ENCODE measurements at regions not wholly inside any gene's neighbourhood (a gene's known extent, or its start where the extent isn't known, plus 50 kb on each side); places are given as distances from the start of the nearest gene placed in this dataset.

GRCh38 chr21:18951271-18952038, 547.9 kb upstream of the TMPRSS15 start:
- no peak for DNase-seq (ENCODE audit: low read depth in 2 of 2)

GRCh38 chr21:18954441-18954844, 550.9 kb upstream of the TMPRSS15 start:
- no peak for DNase-seq (ENCODE audit: low read depth in 2 of 2)

- no peak for DNase-seq (ENCODE audit: low read depth in 2 of 2)
These were observed 556.2 kb upstream of the TMPRSS15 start for GRCh38 chr21:18959817-18960216.

- no peak for DNase-seq (ENCODE audit: low read depth in 2 of 2)
These were observed 556.7 kb upstream of the TMPRSS15 start for GRCh38 chr21:18960306-18960705.

- no peak for DNase-seq (ENCODE audit: low read depth in 2 of 2)
These were observed 566.8 kb upstream of the TMPRSS15 start for GRCh38 chr21:18970416-18970815.

GRCh38 chr21:18970941-18971340, 567.4 kb upstream of the TMPRSS15 start:
- no peak for DNase-seq (ENCODE audit: low read depth in 2 of 2)

- DNase-seq (ENCODE audit: low read depth in 2 of 2): no peak
These were observed 582.0 kb upstream of the TMPRSS15 start for GRCh38 chr21:18985584-18985983.

- DNase-seq (ENCODE audit: low read depth in 2 of 2): no peak
These were observed 582.6 kb upstream of the TMPRSS15 start for GRCh38 chr21:18986197-18986596.

- no peak for DNase-seq (ENCODE audit: low read depth in 2 of 2)
These were observed 584.0 kb upstream of the TMPRSS15 start for GRCh38 chr21:18987520-18988026.

GRCh38 chr21:18989953-18990495, 586.4 kb upstream of the TMPRSS15 start:
- no peak for DNase-seq (ENCODE audit: low read depth in 2 of 2)

GRCh38 chr21:18991846-18992245, 588.3 kb upstream of the TMPRSS15 start:
- no peak for DNase-seq (ENCODE audit: low read depth in 2 of 2)

- DNase-seq (ENCODE audit: low read depth in 2 of 2): no peak
These were observed 606.7 kb upstream of the TMPRSS15 start for GRCh38 chr21:19010251-19010650.

GRCh38 chr21:19010996-19011395, 607.4 kb upstream of the TMPRSS15 start:
- no peak for DNase-seq (ENCODE audit: low read depth in 2 of 2)

- DNase-seq (ENCODE audit: low read depth in 2 of 2): no peak
These were observed 607.9 kb upstream of the TMPRSS15 start for GRCh38 chr21:19011451-19011850.

GRCh38 chr21:19013916-19014315, 610.3 kb upstream of the TMPRSS15 start:
- no peak for DNase-seq (ENCODE audit: low read depth in 2 of 2)

GRCh38 chr21:19018529-19018928, 614.9 kb upstream of the TMPRSS15 start:
- DNase-seq (ENCODE audit: low read depth in 2 of 2): no peak

GRCh38 chr21:19022978-19023377, 619.4 kb upstream of the TMPRSS15 start:
- no peak for DNase-seq (ENCODE audit: low read depth in 2 of 2)

GRCh38 chr21:19026911-19027310, 623.3 kb upstream of the TMPRSS15 start:
- no peak for DNase-seq (ENCODE audit: low read depth in 2 of 2)

GRCh38 chr21:19029816-19030215, 626.2 kb upstream of the TMPRSS15 start:
- DNase-seq (ENCODE audit: low read depth in 2 of 2): no peak

GRCh38 chr21:19031953-19032352, 628.4 kb upstream of the TMPRSS15 start:
- no peak for DNase-seq (ENCODE audit: low read depth in 2 of 2)

GRCh38 chr21:19034041-19034440, 630.5 kb upstream of the TMPRSS15 start:
- no peak for DNase-seq (ENCODE audit: low read depth in 2 of 2)

- DNase-seq (ENCODE audit: low read depth in 2 of 2): no peak
These were observed 631.0 kb upstream of the TMPRSS15 start for GRCh38 chr21:19034560-19034959.

GRCh38 chr21:19045876-19046275, 642.3 kb upstream of the TMPRSS15 start:
- DNase-seq (ENCODE audit: low read depth in 2 of 2): no peak

All from stimulated activated CD8-positive, alpha-beta memory T cell treated with anti-CD3 and anti-CD28 coated beads, Interleukin-7, amount 100 ng/mL, for 4 hours (primary cell).